ELF-1 (cell line): ENCODE measurements at regions not wholly inside any gene's neighbourhood (a gene's known extent, or its start where the extent isn't known, plus 50 kb on each side); places are given as distances from the start of the nearest gene placed in this dataset.

Source experiments
- DNase-seq: peaks from one replicate; pipeline ENCODE4 v3.0.0-alpha.2; 2016; ENCODE audit warnings: low read depth, low spot score

GRCh38 chr18:39946623-39947061 lies 2008.4 kb upstream of the PIK3C3 start:
- DNase-seq, result no peak

- no peak for DNase-seq
These were observed 2010.0 kb upstream of the PIK3C3 start for GRCh38 chr18:39945076-39945475.

GRCh38 chr18:39942702-39943101 lies 2012.3 kb upstream of the PIK3C3 start:
- DNase-seq, result no peak

- no peak for DNase-seq
These were observed 2016.1 kb upstream of the PIK3C3 start for GRCh38 chr18:39938676-39939608.

- DNase-seq, result no peak
These were observed 2019.4 kb upstream of the PIK3C3 start for GRCh38 chr18:39935598-39935997.

- DNase-seq, result no peak
These were observed 2036.2 kb upstream of the PIK3C3 start for GRCh38 chr18:39918847-39919246.

GRCh38 chr18:39913672-39914366 lies 2041.2 kb upstream of the PIK3C3 start:
- no peak for DNase-seq

- no peak for DNase-seq
These were observed 2043.3 kb upstream of the PIK3C3 start for GRCh38 chr18:39911716-39912115.

- no peak for DNase-seq
These were observed 2045.3 kb upstream of the PIK3C3 start for GRCh38 chr18:39909706-39910105.

- no peak for DNase-seq
These were observed 2068.9 kb upstream of the PIK3C3 start for GRCh38 chr18:39886136-39886535.

- DNase-seq, result no peak
These were observed 2082.4 kb upstream of the PIK3C3 start for GRCh38 chr18:39872651-39873050.

GRCh38 chr18:39871961-39872360 lies 2083.1 kb upstream of the PIK3C3 start:
- DNase-seq, result no peak

- no peak for DNase-seq
These were observed 2084.4 kb upstream of the PIK3C3 start for GRCh38 chr18:39870591-39870990.

GRCh38 chr18:39863916-39864315 lies 2091.1 kb upstream of the PIK3C3 start:
- no peak for DNase-seq

- DNase-seq, result no peak
These were observed 2092.7 kb upstream of the PIK3C3 start for GRCh38 chr18:39862341-39862740.

- no peak for DNase-seq
These were observed 2100.7 kb upstream of the PIK3C3 start for GRCh38 chr18:39854291-39854690.

- no peak for DNase-seq
These were observed 2108.8 kb upstream of the PIK3C3 start for GRCh38 chr18:39846265-39846664.

- no peak for DNase-seq
These were observed 2109.4 kb upstream of the PIK3C3 start for GRCh38 chr18:39845631-39846030.

- no peak for DNase-seq
These were observed 2109.9 kb upstream of the PIK3C3 start for GRCh38 chr18:39845106-39845505.

- peak; percentile 8 for DNase-seq
These were observed 2111.5 kb upstream of the PIK3C3 start for GRCh38 chr18:39843546-39843945.

GRCh38 chr18:39842366-39842914 lies 2112.6 kb upstream of the PIK3C3 start:
- no peak for DNase-seq
